Activated CD8-positive, alpha-beta T cell treated with anti-CD3 and anti-CD28 coated beads for 36 hours (primary cell): ENCODE measurements at regions not wholly inside any gene's neighbourhood (a gene's known extent, or its start where the extent isn't known, plus 50 kb on each side); places are given as distances from the start of the nearest gene placed in this dataset.

ENCODE experiments used
- ATAC-seq: fragments of 200-7000 bp; cut with Tn5 transposase; one replicate; pipeline ENCODE4 v1.10.0; 2021; ENCODE audit warnings: mild to moderate bottlenecking, moderate library complexity
- CTCF ChIA-PET: fragments of 350-600 bp; sonication (Branson Sonifier 250); formaldehyde crosslinking; loops from one replicate; lab custom pipeline; 2021; ENCODE audit warnings: antibody characterized with exemption; lab: Charles Lee
- POLR2A ChIA-PET: fragments of 350-600 bp; sonication (Branson Sonifier 250); formaldehyde crosslinking; loops from one replicate; lab custom pipeline; 2021; ENCODE audit warnings: antibody characterized with exemption; lab: Charles Lee
- DNase-seq: peaks from one replicate; pipeline ENCODE4 v3.0.0-alpha.2; 2020
- H3K27ac Mint-ChIP-seq: one replicate; pipeline ENCODE4 v1.8.0; 2021; ENCODE audit warnings: mild to moderate bottlenecking, mixed read lengths
- H3K27me3 Mint-ChIP-seq: one replicate; pipeline ENCODE4 v1.8.0; 2021; ENCODE audit warnings: mixed read lengths
- H3K36me3 Mint-ChIP-seq: one replicate; pipeline ENCODE4 v1.8.0; 2021; ENCODE audit warnings: low read depth, mixed read lengths
- H3K4me1 Mint-ChIP-seq: one replicate; pipeline ENCODE4 v1.8.0; 2021; ENCODE audit warnings: low read depth, mixed read lengths
- H3K4me3 Mint-ChIP-seq: one replicate; pipeline ENCODE4 v1.8.0; 2021; ENCODE audit warnings: mild to moderate bottlenecking, moderate library complexity, mixed read lengths
- H3K9me3 Mint-ChIP-seq: one replicate; pipeline ENCODE4 v1.8.0; 2021; ENCODE audit warnings: mixed read lengths
- intact Hi-C: fragments of 100-400 bp; cut with micrococcal nuclease; formaldehyde crosslinking; loops from one replicate; pipeline ENCODE4 v1.10.0; 2022
- TF ChIP-seq, protein P1 (sequence below): fragments of 200-600 bp; IDR thresholded peaks from one replicate; pipeline ENCODE4 v1.8.0; 2022; ENCODE audit warnings: antibody characterized with exemption, mild to moderate bottlenecking

- no peak overlapping the region for H3K4me3 Mint-ChIP-seq
- H3K36me3 Mint-ChIP-seq: no peaks in the 10 kb centered on the region
- peaks cover 3% of the 10 kb centered on the region for H3K27me3 Mint-ChIP-seq
- POLR2A ChIA-PET: no interaction called here
- intact Hi-C loops: no loop called here
- DNase-seq: no peak
- CTCF ChIA-PET: no interaction called here
- no peak overlapping the region for H3K27ac Mint-ChIP-seq
- no peak for ATAC-seq
- H3K9me3 Mint-ChIP-seq: no peaks in the 10 kb centered on the region
- no peaks in the 10 kb centered on the region for H3K4me1 Mint-ChIP-seq
- TF ChIP-seq, protein P1, sequence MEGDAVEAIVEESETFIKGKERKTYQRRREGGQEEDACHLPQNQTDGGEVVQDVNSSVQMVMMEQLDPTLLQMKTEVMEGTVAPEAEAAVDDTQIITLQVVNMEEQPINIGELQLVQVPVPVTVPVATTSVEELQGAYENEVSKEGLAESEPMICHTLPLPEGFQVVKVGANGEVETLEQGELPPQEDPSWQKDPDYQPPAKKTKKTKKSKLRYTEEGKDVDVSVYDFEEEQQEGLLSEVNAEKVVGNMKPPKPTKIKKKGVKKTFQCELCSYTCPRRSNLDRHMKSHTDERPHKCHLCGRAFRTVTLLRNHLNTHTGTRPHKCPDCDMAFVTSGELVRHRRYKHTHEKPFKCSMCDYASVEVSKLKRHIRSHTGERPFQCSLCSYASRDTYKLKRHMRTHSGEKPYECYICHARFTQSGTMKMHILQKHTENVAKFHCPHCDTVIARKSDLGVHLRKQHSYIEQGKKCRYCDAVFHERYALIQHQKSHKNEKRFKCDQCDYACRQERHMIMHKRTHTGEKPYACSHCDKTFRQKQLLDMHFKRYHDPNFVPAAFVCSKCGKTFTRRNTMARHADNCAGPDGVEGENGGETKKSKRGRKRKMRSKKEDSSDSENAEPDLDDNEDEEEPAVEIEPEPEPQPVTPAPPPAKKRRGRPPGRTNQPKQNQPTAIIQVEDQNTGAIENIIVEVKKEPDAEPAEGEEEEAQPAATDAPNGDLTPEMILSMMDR: no peak
Measured at GRCh38 chr20:24305371-24305770, 164.1 kb upstream of the SYNDIG1 start.

DNA sequence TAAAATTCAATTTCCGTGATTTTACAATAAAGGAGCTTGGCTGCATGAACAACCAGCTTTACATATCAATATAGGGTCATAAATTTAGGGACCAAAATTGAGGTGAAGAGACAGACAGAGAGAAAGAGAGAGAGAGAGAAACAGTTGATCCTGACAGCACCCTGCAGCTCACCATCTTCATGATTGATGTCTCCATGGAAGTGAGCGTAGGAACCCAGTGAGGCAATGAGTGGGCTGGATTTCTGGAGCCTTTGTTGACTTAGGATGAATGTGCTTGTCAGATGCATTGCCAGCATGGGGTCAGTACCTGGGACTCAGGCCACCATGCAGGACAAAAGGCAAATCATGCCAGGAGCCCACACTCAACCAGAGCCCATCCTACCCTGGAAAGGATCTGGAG is 165.1 kb upstream of the SYNDIG1 start:
- Mint-ChIP-seq H3K9me3 (no peaks in the 10 kb centered on the region), H3K4me3 (no peak overlapping the region), H3K27ac (no peak overlapping the region), H3K4me1 (no peaks in the 10 kb centered on the region), H3K27me3 (peaks cover 3% of the 10 kb centered on the region), H3K36me3 (no peaks in the 10 kb centered on the region)
- DNase-seq: no peak
- ATAC-seq: no peak
- ChIA-PET CTCF (interaction anchor here (1.4 kb wide), 1 partner anchor 12 kb away, joined by 3 read pairs; no protein-coding TSS in a partner anchor), POLR2A (no interaction called here)
- TF ChIP-seq, protein P1: no peak
- intact Hi-C loops: no loop called here

DNA sequence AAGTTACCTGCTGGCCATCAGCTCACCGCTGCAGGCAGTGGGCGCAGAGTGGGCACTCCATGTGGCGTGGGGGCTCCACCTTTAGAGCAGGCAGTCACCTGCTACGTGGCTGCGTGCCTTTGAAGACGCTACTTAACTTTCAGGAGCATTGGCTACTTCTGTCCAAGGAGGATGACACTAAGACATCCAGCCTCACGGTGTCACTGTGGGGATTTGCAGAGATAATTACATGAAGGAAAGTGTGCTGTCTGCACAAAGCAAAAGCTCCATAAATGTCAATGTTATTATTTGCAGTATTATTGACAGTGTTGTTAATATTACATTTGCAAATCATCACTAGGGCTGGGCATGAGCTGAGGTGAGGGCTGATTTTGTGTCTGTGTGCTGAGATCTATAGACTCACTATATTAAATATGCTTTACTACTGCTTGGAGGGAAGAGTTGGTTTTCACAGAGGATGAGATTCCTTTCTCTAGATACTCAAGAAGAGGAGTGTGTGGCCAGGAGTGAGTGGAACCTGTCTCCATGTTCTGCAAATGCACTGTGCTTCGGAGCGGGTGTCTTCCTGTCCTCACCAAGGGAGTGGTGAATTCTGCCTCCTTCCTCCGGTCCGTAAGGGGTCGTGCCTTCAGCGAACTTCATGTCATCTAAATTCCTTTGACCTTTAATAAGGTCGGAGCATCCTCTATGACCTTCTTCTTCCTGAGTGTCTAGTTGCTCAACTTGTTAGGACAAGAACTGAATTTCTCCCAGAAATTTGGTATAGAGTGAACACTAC is 165.8 kb upstream of the SYNDIG1 start:
- DNase-seq (no peak), ATAC-seq (no peak)
- H3K27ac Mint-ChIP-seq: no peak overlapping the region
- TF ChIP-seq, protein P1: no peak
- ChIA-PET POLR2A (no interaction called here), CTCF (interaction anchor here (1.4 kb wide), 1 partner anchor 13 kb away, joined by 3 read pairs; no protein-coding TSS in a partner anchor)
- H3K9me3 Mint-ChIP-seq: no peaks in the 10 kb centered on the region
- no peaks in the 10 kb centered on the region for H3K36me3 Mint-ChIP-seq
- no peak overlapping the region for H3K4me3 Mint-ChIP-seq
- intact Hi-C loops: no loop called here
- no peaks in the 10 kb centered on the region for H3K4me1 Mint-ChIP-seq
- peaks cover 3% of the 10 kb centered on the region for H3K27me3 Mint-ChIP-seq

DNA sequence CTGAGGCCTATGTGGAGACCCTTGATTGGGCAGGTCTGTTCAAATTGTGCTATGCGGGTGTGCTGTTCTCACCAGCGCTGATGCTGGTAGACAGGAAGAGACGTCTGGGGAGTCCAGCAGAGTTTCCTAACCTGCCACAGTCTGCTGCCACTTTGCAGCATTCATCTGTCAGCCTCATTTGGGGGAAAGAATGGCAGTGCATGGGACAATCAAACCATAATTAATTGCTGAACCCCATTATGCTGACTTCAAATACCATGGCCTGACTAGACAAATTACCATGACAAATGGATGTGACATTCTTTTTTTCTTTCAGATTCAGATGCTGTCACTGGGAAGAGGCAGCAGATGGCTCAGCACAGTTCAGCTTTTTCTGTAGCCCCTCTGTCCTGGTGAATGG is 171.4 kb upstream of the SYNDIG1 start:
- POLR2A ChIA-PET: no interaction called here
- TF ChIP-seq, protein P1: no peak
- ATAC-seq (no peak), DNase-seq (no peak)
- Mint-ChIP-seq H3K27ac (no peak overlapping the region), H3K4me3 (no peak overlapping the region), H3K36me3 (no peaks in the 10 kb centered on the region), H3K27me3 (peaks cover 3% of the 10 kb centered on the region), H3K4me1 (no peaks in the 10 kb centered on the region), H3K9me3 (no peaks in the 10 kb centered on the region)
- intact Hi-C loops: no loop called here
- CTCF ChIA-PET: no interaction called here

DNA sequence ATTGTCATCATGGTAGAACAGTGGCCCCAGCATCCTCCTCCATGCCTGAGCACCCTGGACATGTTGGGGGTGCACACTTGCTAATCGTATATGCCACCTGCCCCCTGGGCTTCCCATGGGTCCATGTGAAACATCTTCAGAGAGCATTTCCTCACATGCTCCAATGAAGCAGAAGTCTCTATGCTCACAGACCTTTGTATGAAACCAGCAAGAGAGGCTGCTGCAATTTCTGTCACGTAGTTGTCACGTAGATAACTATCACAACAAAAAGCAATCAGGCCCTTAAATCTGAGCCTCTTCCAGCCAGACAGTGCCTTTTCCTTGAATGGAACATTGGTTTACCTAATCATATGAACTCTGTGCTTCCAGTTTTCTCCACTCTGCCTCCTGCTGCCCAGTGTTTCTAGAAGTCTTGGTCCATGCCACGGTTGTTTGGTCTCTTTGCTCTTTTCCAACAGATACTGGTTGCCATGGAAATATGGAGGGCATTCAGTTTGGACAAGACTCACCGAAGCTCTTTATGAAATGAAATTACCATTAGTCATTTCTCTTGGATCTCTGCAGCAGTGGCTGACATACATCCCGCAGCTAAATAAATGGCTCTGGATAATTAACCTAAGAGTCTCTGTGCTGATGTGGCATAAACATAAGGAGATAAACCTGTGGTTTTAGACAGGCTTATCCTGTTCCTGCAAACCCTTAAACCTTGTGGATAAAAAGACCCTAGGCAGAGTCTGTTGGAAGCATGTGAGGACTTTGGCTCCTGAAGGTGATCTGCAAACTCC is 172.8 kb upstream of the SYNDIG1 start:
- no peaks in the 10 kb centered on the region for H3K27me3 Mint-ChIP-seq
- ChIA-PET CTCF (no interaction called here), POLR2A (no interaction called here)
- H3K36me3 Mint-ChIP-seq: no peaks in the 10 kb centered on the region
- H3K4me3 Mint-ChIP-seq: no peak overlapping the region
- DNase-seq (no peak), ATAC-seq (no peak)
- intact Hi-C loops: no loop called here
- TF ChIP-seq, protein P1: no peak
- no peaks in the 10 kb centered on the region for H3K4me1 Mint-ChIP-seq
- no peaks in the 10 kb centered on the region for H3K9me3 Mint-ChIP-seq
- H3K27ac Mint-ChIP-seq: no peak overlapping the region
